GM21515 (cell line): ENCODE measurements at regions not wholly inside any gene's neighbourhood (a gene's known extent, or its start where the extent isn't known, plus 50 kb on each side); places are given as distances from the start of the nearest gene placed in this dataset.
"Not testable (repeated sequence)": the region's sequence is repeated elsewhere in the genome, so short reads cannot be mapped to it uniquely, and the experiment has no call there.

ENCODE experiments used
- ATAC-seq: cut with Tn5 transposase; IDR thresholded peaks from one replicate; pipeline ENCODE4 v1.9.1; 2021; ENCODE audit not compliant: unreplicated experiment

GRCh38 chr2:90359887-90360730, 1668.6 kb downstream of the RPIA start:
- not testable (repeated sequence) for ATAC-seq

- ATAC-seq, result not testable (repeated sequence)
These were observed 1669.2 kb downstream of the RPIA start for GRCh38 chr2:90360731-90361035.
